Transverse colon (tissue), 4 donors: ENCODE measurements at regions not wholly inside any gene's neighbourhood (a gene's known extent, or its start where the extent isn't known, plus 50 kb on each side); places are given as distances from the start of the nearest gene placed in this dataset.

Experiments used
- CTCF ChIP-seq, 5 experiments: fragments of 200-600 bp in 3 of 5; fragments of 450-650 bp in 2 of 5; sonication (generic) in 3 of 5; IDR thresholded peaks; 1 replicate in 2 of 5; 2 replicates in 3 of 5; pipeline ENCODE4 v1.5.1; 2016 to 2017; ENCODE audit warnings: antibody characterized with exemption in 5 of 5, inconsistent platforms in 3 of 5, mild to moderate bottlenecking in 2 of 5, moderate library complexity in 1 of 5
- EP300 ChIP-seq: sonication (generic); formaldehyde crosslinking; IDR thresholded peaks from one replicate; pipeline ENCODE4 v1.6.1; 2017; ENCODE audit warnings: antibody characterized with exemption, low read depth
- POLR2AphosphoS5 ChIP-seq, 3 donors: sonication (generic); formaldehyde crosslinking; IDR thresholded peaks; one replicate each; pipeline ENCODE4 v1.6.1; 2016; ENCODE audit warnings: antibody characterized with exemption in 3 of 3

GRCh38 chr6:93654548-93654947, 235.2 kb upstream of the EPHA7 start:
- no peak for TF ChIP-seq CTCF (IDR thresholded peaks at IDR 0.05)
- no peak for TF ChIP-seq EP300
- no peak for TF ChIP-seq POLR2AphosphoS5 (IDR thresholded peaks at IDR 0.05)
